ENCODE measurements at regions not wholly inside any gene's neighbourhood (a gene's known extent, or its start where the extent isn't known, plus 50 kb on each side); places are given as distances from the start of the nearest gene placed in this dataset.

DNA sequence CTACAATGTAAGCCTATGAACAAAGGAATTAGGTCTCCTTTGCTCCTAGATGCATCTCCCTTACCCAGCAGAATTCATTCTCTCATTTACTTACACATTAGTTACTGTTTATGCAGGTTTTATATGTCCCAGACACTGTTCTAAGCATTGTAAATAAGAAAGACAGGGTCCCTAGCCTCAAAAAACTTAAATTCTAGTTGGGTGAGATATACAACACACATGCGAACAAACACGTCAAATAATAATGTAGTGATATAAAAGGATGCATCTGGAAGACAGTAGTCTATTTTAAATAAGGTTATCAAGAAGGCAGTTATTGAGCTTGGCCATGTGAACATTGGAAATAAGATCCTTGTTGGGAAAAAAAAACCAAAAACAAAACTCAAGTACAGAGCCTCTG lies 479.7 kb downstream of the DNAJB9 start:
- TF ChIP-seq CTCF (IDR thresholded peaks at IDR 0.05) (no peak), POLR2A (IDR thresholded peaks at IDR 0.05) (no peak)

Measured in body of pancreas (tissue), 4 donors.